ENCODE measurements at regions not wholly inside any gene's neighbourhood (a gene's known extent, or its start where the extent isn't known, plus 50 kb on each side); places are given as distances from the start of the nearest gene placed in this dataset.
A peak's percentile ranks its signal among the peaks of the same experiment; 100 is the strongest.

DNA sequence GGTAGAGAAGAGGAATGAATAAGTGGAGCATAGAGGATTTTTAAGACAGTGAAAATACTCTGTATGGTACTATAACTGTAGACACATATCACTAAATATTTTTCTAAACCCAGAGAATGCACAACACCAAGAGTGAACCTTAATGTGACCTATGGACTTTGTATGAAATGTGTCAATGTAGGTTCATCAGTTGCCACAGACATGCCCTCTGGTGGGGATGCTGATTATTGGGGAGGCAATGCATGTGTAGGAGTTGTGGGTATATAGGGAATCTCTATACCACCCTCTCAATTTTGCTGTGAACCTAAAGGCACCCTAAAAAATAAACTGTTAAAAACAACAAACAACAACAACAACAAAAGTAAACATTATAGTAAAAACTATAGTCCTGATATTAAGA is 293.7 kb downstream of the RNF144B start:
- Histone ChIP-seq H3F3A (replicated peaks; ENCODE audit: insufficient read depth) (no peaks in the 10 kb centered on the region), H3K36me3 (replicated peaks in 1 of 2; ENCODE audit: control insufficient read depth in 1 of 2, insufficient read depth in 2 of 2, low read length in 1 of 2) (no peaks in the 10 kb centered on the region), H3K9me2 (no peaks in the 10 kb centered on the region), H3K9ac (no peak overlapping the region), H4K20me1 (ENCODE audit: insufficient read depth) (no peaks in the 10 kb centered on the region), H2AFZ (ENCODE audit: low read depth) (no peak overlapping the region), H3K79me2 (ENCODE audit: insufficient read depth) (no peaks in the 10 kb centered on the region), H3K4me2 (no peak overlapping the region), H3K27ac (ENCODE audit: low read depth in 2 of 2, low read length in 1 of 2) (no peak overlapping the region), H3K9me3 (no peaks in the 10 kb centered on the region), H3K4me3 (ENCODE audit: low read depth in 2 of 2, low read length in 1 of 2) (no peak overlapping the region), H3K4me1 (ENCODE audit: control insufficient read depth in 1 of 2, insufficient read depth in 2 of 2, low read depth in 1 of 2, low read length in 1 of 2) (no peaks in the 10 kb centered on the region), H3K27me3 (ENCODE audit: insufficient read depth) (no peaks in the 10 kb centered on the region)
- CTCF ChIA-PET, result no interaction called here
- no peak for DNase-seq
- TF ChIP-seq FOXM1 (IDR thresholded peaks at IDR 0.05; ENCODE audit: low read depth), result no peak
- no peak for TF ChIP-seq NRF1 (IDR thresholded peaks at IDR 0.05; ENCODE audit: low read depth, low read length)
- TF ChIP-seq, protein P1, sequence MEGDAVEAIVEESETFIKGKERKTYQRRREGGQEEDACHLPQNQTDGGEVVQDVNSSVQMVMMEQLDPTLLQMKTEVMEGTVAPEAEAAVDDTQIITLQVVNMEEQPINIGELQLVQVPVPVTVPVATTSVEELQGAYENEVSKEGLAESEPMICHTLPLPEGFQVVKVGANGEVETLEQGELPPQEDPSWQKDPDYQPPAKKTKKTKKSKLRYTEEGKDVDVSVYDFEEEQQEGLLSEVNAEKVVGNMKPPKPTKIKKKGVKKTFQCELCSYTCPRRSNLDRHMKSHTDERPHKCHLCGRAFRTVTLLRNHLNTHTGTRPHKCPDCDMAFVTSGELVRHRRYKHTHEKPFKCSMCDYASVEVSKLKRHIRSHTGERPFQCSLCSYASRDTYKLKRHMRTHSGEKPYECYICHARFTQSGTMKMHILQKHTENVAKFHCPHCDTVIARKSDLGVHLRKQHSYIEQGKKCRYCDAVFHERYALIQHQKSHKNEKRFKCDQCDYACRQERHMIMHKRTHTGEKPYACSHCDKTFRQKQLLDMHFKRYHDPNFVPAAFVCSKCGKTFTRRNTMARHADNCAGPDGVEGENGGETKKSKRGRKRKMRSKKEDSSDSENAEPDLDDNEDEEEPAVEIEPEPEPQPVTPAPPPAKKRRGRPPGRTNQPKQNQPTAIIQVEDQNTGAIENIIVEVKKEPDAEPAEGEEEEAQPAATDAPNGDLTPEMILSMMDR (IDR thresholded peaks at IDR 0.05), result peak; percentile 24
- POLR2A ChIA-PET, result no interaction called here

DNA sequence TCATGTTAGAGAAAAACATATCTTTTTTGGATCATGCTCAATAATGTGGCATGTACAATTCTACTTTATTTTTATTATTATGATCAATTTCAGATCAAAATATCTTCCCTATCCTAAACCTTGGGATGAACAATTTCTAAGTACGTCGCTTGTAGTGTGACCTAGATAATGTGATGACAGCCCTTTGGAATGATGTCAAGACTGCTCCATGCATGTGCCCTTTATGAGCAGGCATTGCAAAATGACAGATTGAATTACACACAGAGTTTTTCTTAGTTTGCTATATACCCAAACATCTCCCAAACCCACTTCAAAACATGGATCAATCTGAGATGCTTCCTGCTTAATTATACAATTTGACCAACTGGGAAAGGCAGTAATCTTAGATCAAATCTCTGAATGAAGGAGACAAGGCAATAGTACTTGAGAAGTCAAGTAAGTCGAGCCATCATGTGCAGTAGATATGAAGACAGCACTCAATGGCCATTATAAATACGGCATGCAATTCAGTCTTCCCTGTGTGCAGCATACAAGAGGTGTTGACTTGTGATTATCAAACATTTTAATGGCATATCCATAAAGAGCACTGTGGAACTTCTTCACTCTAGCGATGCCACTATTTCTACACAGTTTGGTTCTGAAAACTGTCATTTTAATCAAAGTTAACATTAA is 294.8 kb downstream of the RNF144B start:
- H3K27me3 ChIP-seq (ENCODE audit: insufficient read depth), result no peaks in the 10 kb centered on the region
- POLR2A ChIA-PET, result no interaction called here
- H3K9ac ChIP-seq, result no peak overlapping the region
- H3K9me2 ChIP-seq, result no peaks in the 10 kb centered on the region
- DNase-seq, result no peak
- H3K4me2 ChIP-seq, result no peak overlapping the region
- no peaks in the 10 kb centered on the region for H3F3A ChIP-seq (replicated peaks; ENCODE audit: insufficient read depth)
- H3K9me3 ChIP-seq, result no peaks in the 10 kb centered on the region
- no peaks in the 10 kb centered on the region for H3K4me1 ChIP-seq (ENCODE audit: control insufficient read depth in 1 of 2, insufficient read depth in 2 of 2, low read depth in 1 of 2, low read length in 1 of 2)
- H3K4me3 ChIP-seq (ENCODE audit: low read depth in 2 of 2, low read length in 1 of 2), result no peak overlapping the region
- H4K20me1 ChIP-seq (ENCODE audit: insufficient read depth), result no peaks in the 10 kb centered on the region
- CTCF ChIA-PET, result no interaction called here
- H3K27ac ChIP-seq (ENCODE audit: low read depth in 2 of 2, low read length in 1 of 2), result no peak overlapping the region
- no peaks in the 10 kb centered on the region for H3K79me2 ChIP-seq (ENCODE audit: insufficient read depth)
- TF ChIP-seq, protein P2, sequence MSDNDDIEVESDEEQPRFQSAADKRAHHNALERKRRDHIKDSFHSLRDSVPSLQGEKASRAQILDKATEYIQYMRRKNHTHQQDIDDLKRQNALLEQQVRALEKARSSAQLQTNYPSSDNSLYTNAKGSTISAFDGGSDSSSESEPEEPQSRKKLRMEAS (IDR thresholded peaks at IDR 0.05; ENCODE audit: low read depth), result no peak
- TF ChIP-seq, protein P3, sequence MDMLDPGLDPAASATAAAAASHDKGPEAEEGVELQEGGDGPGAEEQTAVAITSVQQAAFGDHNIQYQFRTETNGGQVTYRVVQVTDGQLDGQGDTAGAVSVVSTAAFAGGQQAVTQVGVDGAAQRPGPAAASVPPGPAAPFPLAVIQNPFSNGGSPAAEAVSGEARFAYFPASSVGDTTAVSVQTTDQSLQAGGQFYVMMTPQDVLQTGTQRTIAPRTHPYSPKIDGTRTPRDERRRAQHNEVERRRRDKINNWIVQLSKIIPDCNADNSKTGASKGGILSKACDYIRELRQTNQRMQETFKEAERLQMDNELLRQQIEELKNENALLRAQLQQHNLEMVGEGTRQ (IDR thresholded peaks at IDR 0.05; ENCODE audit: borderline replicate concordance, low read depth, low read length), result no peak
- TF ChIP-seq TCF12 (IDR thresholded peaks at IDR 0.05) (no peak), EZH2phosphoT487 (IDR thresholded peaks at IDR 0.05; ENCODE audit: borderline replicate concordance, low read depth) (no peak), JUND (IDR thresholded peaks at IDR 0.05) (no peak), YY1 (IDR thresholded peaks at IDR 0.05; ENCODE audit: low read depth) (no peak), FOXM1 (IDR thresholded peaks at IDR 0.05; ENCODE audit: low read depth) (no peak), SMC3 (IDR thresholded peaks at IDR 0.05; ENCODE audit: low read depth, low read length) (no peak)
- TF ChIP-seq, protein P4, sequence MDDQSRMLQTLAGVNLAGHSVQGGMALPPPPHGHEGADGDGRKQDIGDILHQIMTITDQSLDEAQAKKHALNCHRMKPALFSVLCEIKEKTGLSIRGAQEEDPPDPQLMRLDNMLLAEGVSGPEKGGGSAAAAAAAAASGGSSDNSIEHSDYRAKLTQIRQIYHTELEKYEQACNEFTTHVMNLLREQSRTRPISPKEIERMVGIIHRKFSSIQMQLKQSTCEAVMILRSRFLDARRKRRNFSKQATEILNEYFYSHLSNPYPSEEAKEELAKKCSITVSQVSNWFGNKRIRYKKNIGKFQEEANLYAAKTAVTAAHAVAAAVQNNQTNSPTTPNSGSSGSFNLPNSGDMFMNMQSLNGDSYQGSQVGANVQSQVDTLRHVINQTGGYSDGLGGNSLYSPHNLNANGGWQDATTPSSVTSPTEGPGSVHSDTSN (IDR thresholded peaks at IDR 0.05), result no peak
- TF ChIP-seq, protein P5, sequence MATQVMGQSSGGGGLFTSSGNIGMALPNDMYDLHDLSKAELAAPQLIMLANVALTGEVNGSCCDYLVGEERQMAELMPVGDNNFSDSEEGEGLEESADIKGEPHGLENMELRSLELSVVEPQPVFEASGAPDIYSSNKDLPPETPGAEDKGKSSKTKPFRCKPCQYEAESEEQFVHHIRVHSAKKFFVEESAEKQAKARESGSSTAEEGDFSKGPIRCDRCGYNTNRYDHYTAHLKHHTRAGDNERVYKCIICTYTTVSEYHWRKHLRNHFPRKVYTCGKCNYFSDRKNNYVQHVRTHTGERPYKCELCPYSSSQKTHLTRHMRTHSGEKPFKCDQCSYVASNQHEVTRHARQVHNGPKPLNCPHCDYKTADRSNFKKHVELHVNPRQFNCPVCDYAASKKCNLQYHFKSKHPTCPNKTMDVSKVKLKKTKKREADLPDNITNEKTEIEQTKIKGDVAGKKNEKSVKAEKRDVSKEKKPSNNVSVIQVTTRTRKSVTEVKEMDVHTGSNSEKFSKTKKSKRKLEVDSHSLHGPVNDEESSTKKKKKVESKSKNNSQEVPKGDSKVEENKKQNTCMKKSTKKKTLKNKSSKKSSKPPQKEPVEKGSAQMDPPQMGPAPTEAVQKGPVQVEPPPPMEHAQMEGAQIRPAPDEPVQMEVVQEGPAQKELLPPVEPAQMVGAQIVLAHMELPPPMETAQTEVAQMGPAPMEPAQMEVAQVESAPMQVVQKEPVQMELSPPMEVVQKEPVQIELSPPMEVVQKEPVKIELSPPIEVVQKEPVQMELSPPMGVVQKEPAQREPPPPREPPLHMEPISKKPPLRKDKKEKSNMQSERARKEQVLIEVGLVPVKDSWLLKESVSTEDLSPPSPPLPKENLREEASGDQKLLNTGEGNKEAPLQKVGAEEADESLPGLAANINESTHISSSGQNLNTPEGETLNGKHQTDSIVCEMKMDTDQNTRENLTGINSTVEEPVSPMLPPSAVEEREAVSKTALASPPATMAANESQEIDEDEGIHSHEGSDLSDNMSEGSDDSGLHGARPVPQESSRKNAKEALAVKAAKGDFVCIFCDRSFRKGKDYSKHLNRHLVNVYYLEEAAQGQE (IDR thresholded peaks at IDR 0.05; ENCODE audit: low read depth, low read length), result no peak
- TF ChIP-seq, protein P6, sequence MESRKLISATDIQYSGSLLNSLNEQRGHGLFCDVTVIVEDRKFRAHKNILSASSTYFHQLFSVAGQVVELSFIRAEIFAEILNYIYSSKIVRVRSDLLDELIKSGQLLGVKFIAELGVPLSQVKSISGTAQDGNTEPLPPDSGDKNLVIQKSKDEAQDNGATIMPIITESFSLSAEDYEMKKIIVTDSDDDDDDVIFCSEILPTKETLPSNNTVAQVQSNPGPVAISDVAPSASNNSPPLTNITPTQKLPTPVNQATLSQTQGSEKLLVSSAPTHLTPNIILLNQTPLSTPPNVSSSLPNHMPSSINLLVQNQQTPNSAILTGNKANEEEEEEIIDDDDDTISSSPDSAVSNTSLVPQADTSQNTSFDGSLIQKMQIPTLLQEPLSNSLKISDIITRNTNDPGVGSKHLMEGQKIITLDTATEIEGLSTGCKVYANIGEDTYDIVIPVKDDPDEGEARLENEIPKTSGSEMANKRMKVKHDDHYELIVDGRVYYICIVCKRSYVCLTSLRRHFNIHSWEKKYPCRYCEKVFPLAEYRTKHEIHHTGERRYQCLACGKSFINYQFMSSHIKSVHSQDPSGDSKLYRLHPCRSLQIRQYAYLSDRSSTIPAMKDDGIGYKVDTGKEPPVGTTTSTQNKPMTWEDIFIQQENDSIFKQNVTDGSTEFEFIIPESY (IDR thresholded peaks at IDR 0.05; ENCODE audit: borderline replicate concordance, low read depth), result no peak
- TF ChIP-seq, protein P7, sequence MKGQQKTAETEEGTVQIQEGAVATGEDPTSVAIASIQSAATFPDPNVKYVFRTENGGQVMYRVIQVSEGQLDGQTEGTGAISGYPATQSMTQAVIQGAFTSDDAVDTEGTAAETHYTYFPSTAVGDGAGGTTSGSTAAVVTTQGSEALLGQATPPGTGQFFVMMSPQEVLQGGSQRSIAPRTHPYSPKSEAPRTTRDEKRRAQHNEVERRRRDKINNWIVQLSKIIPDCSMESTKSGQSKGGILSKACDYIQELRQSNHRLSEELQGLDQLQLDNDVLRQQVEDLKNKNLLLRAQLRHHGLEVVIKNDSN (IDR thresholded peaks at IDR 0.05; ENCODE audit: borderline replicate concordance, low read depth), result no peak
- no peaks in the 10 kb centered on the region for H3K36me3 ChIP-seq (replicated peaks in 1 of 2; ENCODE audit: control insufficient read depth in 1 of 2, insufficient read depth in 2 of 2, low read length in 1 of 2)
- H2AFZ ChIP-seq (ENCODE audit: low read depth), result no peak overlapping the region
- 5% methylated on average over 5 of the region's 5 CpGs for WGBS (ENCODE audit: low lambda C conversion rate)
